ENCODE measurements at regions not wholly inside any gene's neighbourhood (a gene's known extent, or its start where the extent isn't known, plus 50 kb on each side); places are given as distances from the start of the nearest gene placed in this dataset.

- TF ChIP-seq CTCF (conservative IDR thresholded peaks at IDR 0.05; ENCODE audit: low read depth, low read length) (no peak), POLR2A (IDR thresholded peaks at IDR 0.05; ENCODE audit: low read depth, low read length) (no peak), RAD21 (IDR thresholded peaks at IDR 0.05; ENCODE audit: low read length) (no peak), RCOR1 (IDR thresholded peaks at IDR 0.05; ENCODE audit: insufficient replicate concordance, low read length) (no peak), NFE2L2 (IDR thresholded peaks at IDR 0.05; ENCODE audit: low read depth, low read length) (no peak), CEBPB (IDR thresholded peaks at IDR 0.05; ENCODE audit: low read depth, low read length) (no peak), MAZ (IDR thresholded peaks at IDR 0.05; ENCODE audit: borderline replicate concordance, low read depth, low read length) (no peak), RFX5 (IDR thresholded peaks at IDR 0.05; ENCODE audit: low read depth, low read length) (no peak), FOS (IDR thresholded peaks at IDR 0.05; ENCODE audit: low read depth, low read length) (no peak)
- TF ChIP-seq, protein P1, sequence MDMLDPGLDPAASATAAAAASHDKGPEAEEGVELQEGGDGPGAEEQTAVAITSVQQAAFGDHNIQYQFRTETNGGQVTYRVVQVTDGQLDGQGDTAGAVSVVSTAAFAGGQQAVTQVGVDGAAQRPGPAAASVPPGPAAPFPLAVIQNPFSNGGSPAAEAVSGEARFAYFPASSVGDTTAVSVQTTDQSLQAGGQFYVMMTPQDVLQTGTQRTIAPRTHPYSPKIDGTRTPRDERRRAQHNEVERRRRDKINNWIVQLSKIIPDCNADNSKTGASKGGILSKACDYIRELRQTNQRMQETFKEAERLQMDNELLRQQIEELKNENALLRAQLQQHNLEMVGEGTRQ (IDR thresholded peaks at IDR 0.05; ENCODE audit: low read depth, low read length) = no peak
Measured at GRCh38 chr7:10720042-10720441, 253.6 kb upstream of the PHF14 start.

Data from IMR-90 (cell line).